OCI-LY3 (cell line): ENCODE measurements at regions not wholly inside any gene's neighbourhood (a gene's known extent, or its start where the extent isn't known, plus 50 kb on each side); places are given as distances from the start of the nearest gene placed in this dataset.

Experiments used
- H2AFZ ChIP-seq: fragments of 200-600, 300-600 bp; shearing (Covaris generic); 2 replicates; pipeline ENCODE4 v1.6.0; 2014; ENCODE audit warnings: antibody characterized with exemption, low read depth, low read length
- H3K27ac ChIP-seq: fragments of 200-600, 300-600 bp; sonication (generic); 2 replicates; pipeline ENCODE4 v1.5.1; 2014; ENCODE audit warnings: mild to moderate bottlenecking, low read length, moderate library complexity, mixed read lengths
- H3K27me3 ChIP-seq: fragments of 200-600, 300-600 bp; sonication (generic); 2 replicates; pipeline ENCODE4 v1.6.1; 2014; ENCODE audit warnings: low read depth, low read length, mixed read lengths
- H3K36me3 ChIP-seq: fragments of 200-600, 300-600 bp; sonication (generic); replicated peaks from 2 replicates; pipeline ENCODE3; 2014; ENCODE audit warnings: low read depth, low read length, mixed read lengths
- H3K4me1 ChIP-seq: fragments of 300-600, 200-600 bp; sonication (generic); 2 replicates; pipeline ENCODE4 v1.6.1; 2014; ENCODE audit warnings: low read length, mixed read lengths
- H3K4me2 ChIP-seq: fragments of 200-600, 300-600 bp; sonication (generic); 2 replicates; pipeline ENCODE4 v1.6.1; 2014; ENCODE audit warnings: low read length, mixed read lengths
- H3K4me3 ChIP-seq: fragments of 300-600, 200-600 bp; sonication (generic); 2 replicates; pipeline ENCODE4 v1.5.1; 2014; ENCODE audit warnings: antibody characterized with exemption, mild to moderate bottlenecking, low read length, moderate library complexity
- H3K79me2 ChIP-seq: fragments of 300-600, 200-600 bp; shearing (Covaris generic); 2 replicates; pipeline ENCODE4 v1.6.1; 2014; ENCODE audit warnings: mild to moderate bottlenecking, low read length, mixed read lengths
- H3K9ac ChIP-seq: fragments of 300-600, 200-600 bp; shearing (Covaris generic); 2 replicates; pipeline ENCODE4 v1.6.0; 2014; ENCODE audit warnings: mild to moderate bottlenecking, low read length, moderate library complexity
- H3K9me3 ChIP-seq: fragments of 200-600, 300-600 bp; shearing (Covaris generic); 2 replicates; pipeline ENCODE4 v1.6.1; 2014; ENCODE audit warnings: low read length, mixed read lengths; ENCODE audit not compliant: insufficient read depth
- H4K20me1 ChIP-seq: fragments of 200-600, 300-600 bp; sonication (generic); 2 replicates; pipeline ENCODE4 v1.6.1; 2016; ENCODE audit warnings: low read length, mixed read lengths; ENCODE audit not compliant: insufficient read depth
- CTCF ChIP-seq: fragments of 200-600, 300-600 bp; sonication (generic); IDR thresholded peaks from 2 replicates; pipeline ENCODE4 v1.5.1; 2014; ENCODE audit warnings: antibody characterized with exemption, low read length, low read depth
- EZH2phosphoT487 ChIP-seq: fragments of 200-600 bp; shearing (Covaris generic); IDR thresholded peaks from 2 replicates; pipeline ENCODE4 v1.6.1; 2018; ENCODE audit warnings: antibody characterized with exemption, mixed run types, low read depth

GRCh38 chr11:7196396-7197146 lies 55.1 kb upstream of the SYT9 start:
- Histone ChIP-seq H4K20me1 (no peaks in the 10 kb centered on the region), H3K79me2 (no peaks in the 10 kb centered on the region), H3K4me2 (no peak overlapping the region), H2AFZ (no peak overlapping the region), H3K36me3 (no peaks in the 10 kb centered on the region), H3K27me3 (no peaks in the 10 kb centered on the region), H3K4me3 (no peak overlapping the region), H3K27ac (no peak overlapping the region), H3K9ac (no peak overlapping the region), H3K4me1 (no peaks in the 10 kb centered on the region), H3K9me3 (no peaks in the 10 kb centered on the region)
- TF ChIP-seq CTCF (no peak), EZH2phosphoT487 (no peak)

- Histone ChIP-seq H4K20me1 (no peaks in the 10 kb centered on the region), H3K9ac (no peak overlapping the region), H3K27ac (no peak overlapping the region), H2AFZ (no peak overlapping the region), H3K36me3 (no peaks in the 10 kb centered on the region), H3K4me1 (no peaks in the 10 kb centered on the region), H3K4me2 (no peak overlapping the region), H3K9me3 (no peaks in the 10 kb centered on the region), H3K4me3 (no peak overlapping the region), H3K79me2 (no peaks in the 10 kb centered on the region), H3K27me3 (no peaks in the 10 kb centered on the region)
- TF ChIP-seq EZH2phosphoT487 (no peak), CTCF (no peak)
Measured at GRCh38 chr11:7197469-7197868, 54.2 kb upstream of the SYT9 start.
